ENCODE measurements at regions not wholly inside any gene's neighbourhood (a gene's known extent, or its start where the extent isn't known, plus 50 kb on each side); places are given as distances from the start of the nearest gene placed in this dataset.

- Histone ChIP-seq H2BK15ac (ENCODE audit: low read depth, low read length) (no peak overlapping the region; the same call in 2 of the 3 replicates), H4K20me1 (ENCODE audit: insufficient read depth, low read length) (peaks cover 3% of the 10 kb centered on the region; the same call in 1 of the 2 replicates), H3K9me3 (ENCODE audit: control insufficient read depth, insufficient read depth, low read length) (no peaks in the 10 kb centered on the region), H2AK9ac (replicated peaks; ENCODE audit: low read depth, low read length, poor library complexity) (no peak overlapping the region), H2AFZ (replicated peaks; ENCODE audit: low read length, poor library complexity) (no peak overlapping the region), H3K4ac (ENCODE audit: low read depth, low read length) (no peak overlapping the region), H4K8ac (ENCODE audit: low read depth in 2 of 2, low read length in 2 of 2) (no peak overlapping the region), H3K79me1 (ENCODE audit: low read depth in 1 of 2, low read length in 2 of 2) (peaks cover 24 to 58% of the 10 kb centered on the region in 2 experiments), H3K27ac (ENCODE audit: insufficient read depth, low read length) (no peak overlapping the region), H4K91ac (ENCODE audit: insufficient read depth, low read depth, low read length) (no peak overlapping the region), H4K5ac (ENCODE audit: low read depth, low read length) (no peak overlapping the region), H2BK20ac (ENCODE audit: low read depth, low read length) (no peak overlapping the region), H3K23ac (ENCODE audit: low read depth, low read length) (no peak overlapping the region), H3K18ac (ENCODE audit: low read depth, low read length) (no peak overlapping the region), H2BK120ac (ENCODE audit: low read depth, low read length) (no peak overlapping the region), H3K56ac (ENCODE audit: extremely low read depth, insufficient read depth, low read length) (no peak overlapping the region), H3K4me3 (ENCODE audit: insufficient read depth, low read depth, low read length) (no peak overlapping the region), H3K14ac (replicated peaks; ENCODE audit: low read depth, low read length) (no peak overlapping the region), H2AK5ac (ENCODE audit: low read depth, low read length) (no peak overlapping the region), H3K4me2 (ENCODE audit: low read depth, low read length) (no peak overlapping the region), H3K4me1 (ENCODE audit: control insufficient read depth, insufficient read depth, low read length) (peaks cover 4% of the 10 kb centered on the region), H3K9ac (ENCODE audit: low read depth, low read length) (no peak overlapping the region), H2BK5ac (ENCODE audit: low read depth, low read length, poor library complexity, severe bottlenecking) (no peak overlapping the region), H3K9me1 (ENCODE audit: insufficient read depth, low read length) (peaks cover 10% of the 10 kb centered on the region), H3K27me3 (ENCODE audit: control insufficient read depth, insufficient read depth, low read length) (no peaks in the 10 kb centered on the region), H3K36me3 (ENCODE audit: control insufficient read depth, insufficient read depth, low read length) (no peaks in the 10 kb centered on the region)
- ChIA-PET POLR2A (ENCODE audit: unreplicated experiment) (no interaction called here), CTCF (no interaction called here)
- TF ChIP-seq, protein P1, sequence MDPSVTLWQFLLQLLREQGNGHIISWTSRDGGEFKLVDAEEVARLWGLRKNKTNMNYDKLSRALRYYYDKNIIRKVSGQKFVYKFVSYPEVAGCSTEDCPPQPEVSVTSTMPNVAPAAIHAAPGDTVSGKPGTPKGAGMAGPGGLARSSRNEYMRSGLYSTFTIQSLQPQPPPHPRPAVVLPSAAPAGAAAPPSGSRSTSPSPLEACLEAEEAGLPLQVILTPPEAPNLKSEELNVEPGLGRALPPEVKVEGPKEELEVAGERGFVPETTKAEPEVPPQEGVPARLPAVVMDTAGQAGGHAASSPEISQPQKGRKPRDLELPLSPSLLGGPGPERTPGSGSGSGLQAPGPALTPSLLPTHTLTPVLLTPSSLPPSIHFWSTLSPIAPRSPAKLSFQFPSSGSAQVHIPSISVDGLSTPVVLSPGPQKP (IDR thresholded peaks at IDR 0.05; ENCODE audit: borderline replicate concordance, low read depth, low read length), result no peak
- TF ChIP-seq RFX5 (IDR thresholded peaks at IDR 0.05; ENCODE audit: low read depth, low read length), result no peak
- no peak for TF ChIP-seq SMC3 (IDR thresholded peaks at IDR 0.05; ENCODE audit: low read depth, low read length)
- TF ChIP-seq FOS (IDR thresholded peaks at IDR 0.05; ENCODE audit: low read depth, low read length), result no peak
- no peak for TF ChIP-seq POLR2A (IDR thresholded peaks at IDR 0.05; ENCODE audit: low read depth, low read length)
- TF ChIP-seq MAZ (IDR thresholded peaks at IDR 0.05; ENCODE audit: borderline replicate concordance, low read depth, low read length), result no peak
- TF ChIP-seq MAFK (IDR thresholded peaks at IDR 0.05; ENCODE audit: low read depth, low read length), result no peak
- TF ChIP-seq MXI1 (IDR thresholded peaks at IDR 0.05; ENCODE audit: borderline replicate concordance, low read depth, low read length), result no peak
- TF ChIP-seq RCOR1 (IDR thresholded peaks at IDR 0.05; ENCODE audit: insufficient replicate concordance, low read length), result no peak
- TF ChIP-seq USF2 (IDR thresholded peaks at IDR 0.05; ENCODE audit: low read depth, low read length), result no peak
- TF ChIP-seq RAD21 (IDR thresholded peaks at IDR 0.05; ENCODE audit: low read length), result no peak
- no peak for TF ChIP-seq CHD1 (IDR thresholded peaks at IDR 0.05; ENCODE audit: low read depth, low read length)
- no peak for TF ChIP-seq NFE2L2 (IDR thresholded peaks at IDR 0.05; ENCODE audit: low read depth, low read length)
- TF ChIP-seq BHLHE40 (IDR thresholded peaks at IDR 0.05; ENCODE audit: low read depth, low read length), result no peak
- TF ChIP-seq, protein P2, sequence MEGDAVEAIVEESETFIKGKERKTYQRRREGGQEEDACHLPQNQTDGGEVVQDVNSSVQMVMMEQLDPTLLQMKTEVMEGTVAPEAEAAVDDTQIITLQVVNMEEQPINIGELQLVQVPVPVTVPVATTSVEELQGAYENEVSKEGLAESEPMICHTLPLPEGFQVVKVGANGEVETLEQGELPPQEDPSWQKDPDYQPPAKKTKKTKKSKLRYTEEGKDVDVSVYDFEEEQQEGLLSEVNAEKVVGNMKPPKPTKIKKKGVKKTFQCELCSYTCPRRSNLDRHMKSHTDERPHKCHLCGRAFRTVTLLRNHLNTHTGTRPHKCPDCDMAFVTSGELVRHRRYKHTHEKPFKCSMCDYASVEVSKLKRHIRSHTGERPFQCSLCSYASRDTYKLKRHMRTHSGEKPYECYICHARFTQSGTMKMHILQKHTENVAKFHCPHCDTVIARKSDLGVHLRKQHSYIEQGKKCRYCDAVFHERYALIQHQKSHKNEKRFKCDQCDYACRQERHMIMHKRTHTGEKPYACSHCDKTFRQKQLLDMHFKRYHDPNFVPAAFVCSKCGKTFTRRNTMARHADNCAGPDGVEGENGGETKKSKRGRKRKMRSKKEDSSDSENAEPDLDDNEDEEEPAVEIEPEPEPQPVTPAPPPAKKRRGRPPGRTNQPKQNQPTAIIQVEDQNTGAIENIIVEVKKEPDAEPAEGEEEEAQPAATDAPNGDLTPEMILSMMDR (conservative IDR thresholded peaks at IDR 0.05; ENCODE audit: low read depth, low read length), result no peak
- no peak for TF ChIP-seq CEBPB (IDR thresholded peaks at IDR 0.05; ENCODE audit: low read depth, low read length)
- intact Hi-C loops (cut with micrococcal nuclease), result no loop called here
- in situ Hi-C loops (cut with MboI; ENCODE audit: low sequenced_read_pairs), result no loop called here
- dilution Hi-C loops (cut with HindIII; ENCODE audit: low sequenced_read_pairs, unreplicated experiment), result no loop called here
- ATAC-seq (ENCODE audit: low read depth) (no peak), DNase-seq (no peak)
- WGBS, 2 experiments (ENCODE audit: extremely low coverage in 2 of 2, insufficient read length in 1 of 2), result no CpG with 5 or more reads among the region's 3 CpGs
- no TSS peak for BruUV-seq (replicated peaks)
Measured at GRCh38 chr14:71398450-71398849, 491.2 kb downstream of the PCNX1 start.
